GM23248 (cell line): ENCODE measurements at regions not wholly inside any gene's neighbourhood (a gene's known extent, or its start where the extent isn't known, plus 50 kb on each side); places are given as distances from the start of the nearest gene placed in this dataset.

Source experiments
- DNase-seq: peaks from one replicate; pipeline ENCODE4 v3.0.0-alpha.2; 2015
- H2AFZ ChIP-seq: fragments of 200-600 bp; sonication (generic); 2 replicates; pipeline ENCODE4 v1.6.1; 2016; ENCODE audit warnings: antibody characterized with exemption
- H3F3A ChIP-seq: fragments of 200-600 bp; sonication (generic); 2 replicates; pipeline ENCODE4 v1.6.1; 2016; ENCODE audit warnings: mild to moderate bottlenecking, antibody characterized with exemption, mixed run types; ENCODE audit not compliant: insufficient read depth
- H3K27ac ChIP-seq: fragments of 200-600 bp; sonication (generic); 2 replicates; pipeline ENCODE4 v1.5.1; 2016; ENCODE audit warnings: mild to moderate bottlenecking
- H3K27me3 ChIP-seq: fragments of 200-600 bp; sonication (generic); replicated peaks from 2 replicates; pipeline ENCODE4 v1.6.1; 2016; ENCODE audit warnings: mild to moderate bottlenecking; ENCODE audit not compliant: insufficient read depth
- H3K36me3 ChIP-seq: fragments of 200-600 bp; sonication (generic); 2 replicates; pipeline ENCODE4 v1.6.1; 2016; ENCODE audit warnings: low read depth, mild to moderate bottlenecking
- H3K4me1 ChIP-seq: fragments of 200-600 bp; sonication (generic); 2 replicates; pipeline ENCODE4 v1.6.1; 2016; ENCODE audit warnings: mild to moderate bottlenecking; ENCODE audit not compliant: insufficient read depth
- H3K4me2 ChIP-seq: fragments of 200-600 bp; sonication (generic); one replicate; pipeline ENCODE4 v1.6.1; 2016; ENCODE audit warnings: mild to moderate bottlenecking; ENCODE audit not compliant: unreplicated experiment
- H3K4me3 ChIP-seq: fragments of 200-600 bp; sonication (generic); 2 replicates; pipeline ENCODE4 v1.5.1; 2016; ENCODE audit warnings: mild to moderate bottlenecking
- H3K79me2 ChIP-seq: fragments of 200-600 bp; sonication (generic); 2 replicates; pipeline ENCODE4 v1.6.1; 2016; ENCODE audit warnings: mild to moderate bottlenecking; ENCODE audit not compliant: insufficient read depth
- H3K9ac ChIP-seq: fragments of 200-600 bp; sonication (generic); 2 replicates; pipeline ENCODE4 v1.6.1; 2016; ENCODE audit warnings: mild to moderate bottlenecking
- H3K9me2 ChIP-seq: fragments of 200-600 bp; sonication (generic); 2 replicates; pipeline ENCODE4 v1.6.1; 2016; ENCODE audit warnings: mixed run types, mild to moderate bottlenecking, moderate library complexity; ENCODE audit not compliant: insufficient read depth
- H3K9me3 ChIP-seq: fragments of 200-600 bp; sonication (generic); one replicate; pipeline ENCODE4 v1.6.1; 2017; ENCODE audit warnings: low read depth
- H4K20me1 ChIP-seq: fragments of 200-600 bp; sonication (generic); 2 replicates; pipeline ENCODE4 v1.6.0; 2016; ENCODE audit not compliant: insufficient read depth
- EZH2 ChIP-seq: fragments of 200-600 bp; sonication (generic); IDR thresholded peaks from 2 replicates; pipeline ENCODE4 v1.6.1; 2018; ENCODE audit warnings: antibody characterized with exemption, mild to moderate bottlenecking; ENCODE audit not compliant: insufficient read depth, poor library complexity, severe bottlenecking
- EZH2phosphoT487 ChIP-seq: fragments of 200-600 bp; sonication (generic); IDR thresholded peaks from 2 replicates; pipeline ENCODE4 v1.6.1; 2018; ENCODE audit warnings: antibody characterized with exemption, moderate library complexity, mild to moderate bottlenecking, low read depth; ENCODE audit not compliant: insufficient read depth
- WGBS, 2 experiments: methylation state at CpG; one replicate each; pipeline ENCODE4 v1.1.6; 2015 to 2017; ENCODE audit warnings: low lambda C conversion rate in 2 of 2, low coverage in 1 of 2; ENCODE audit errors: missing lambda C conversion rate in 2 of 2; 5-methylcytosine and 5-hydroxymethylcytosine counted together
- in situ Hi-C: fragments of 300-500 bp; cut with MboI; formaldehyde crosslinking; loops from 2 replicates; pipeline ENCODE4 v1.15.0; 2020

- H3K36me3 ChIP-seq: no peaks in the 10 kb centered on the region
- H3K4me1 ChIP-seq: no peaks in the 10 kb centered on the region
- no peaks in the 10 kb centered on the region for H3F3A ChIP-seq
- TF ChIP-seq EZH2 (no peak), EZH2phosphoT487 (no peak)
- H3K9me2 ChIP-seq: no peaks in the 10 kb centered on the region
- no peak for DNase-seq
- no peak overlapping the region for H3K4me2 ChIP-seq
- H3K4me3 ChIP-seq: no peak overlapping the region
- no peak overlapping the region for H3K27ac ChIP-seq
- H3K9me3 ChIP-seq: no peaks in the 10 kb centered on the region
- no peak overlapping the region for H3K9ac ChIP-seq
- no peak overlapping the region for H2AFZ ChIP-seq
- no peaks in the 10 kb centered on the region for H3K27me3 ChIP-seq
- no peaks in the 10 kb centered on the region for H3K79me2 ChIP-seq
- no peaks in the 10 kb centered on the region for H4K20me1 ChIP-seq
- in situ Hi-C loops: no loop called here
- WGBS, 2 experiments: 30 to 55% methylated on average over 1 of the region's 1 CpG
Measured at GRCh38 chr12:46046436-46046835, 56.1 kb upstream of the SCAF11 start.

- 4 to 12% methylated on average over 1 of the region's 1 CpG for WGBS, 2 experiments
- Histone ChIP-seq H3K9me2 (no peaks in the 10 kb centered on the region), H3K4me2 (no peak overlapping the region), H4K20me1 (no peaks in the 10 kb centered on the region), H3K79me2 (no peaks in the 10 kb centered on the region), H3K4me3 (no peak overlapping the region), H2AFZ (no peak overlapping the region), H3K27ac (no peak overlapping the region), H3K9ac (no peak overlapping the region), H3K4me1 (no peaks in the 10 kb centered on the region), H3K9me3 (no peaks in the 10 kb centered on the region), H3K36me3 (no peaks in the 10 kb centered on the region), H3F3A (no peaks in the 10 kb centered on the region), H3K27me3 (no peaks in the 10 kb centered on the region)
- in situ Hi-C loops: no loop called here
- DNase-seq: no peak
- TF ChIP-seq EZH2 (no peak), EZH2phosphoT487 (no peak)
Measured at GRCh38 chr12:46043972-46044520, 53.7 kb upstream of the SCAF11 start.
